Type B pancreatic cell (in vitro differentiated cells): ENCODE measurements at regions not wholly inside any gene's neighbourhood (a gene's known extent, or its start where the extent isn't known, plus 50 kb on each side); places are given as distances from the start of the nearest gene placed in this dataset.

Source experiments
- DNase-seq: peaks from one replicate; pipeline ENCODE4 v3.0.0; 2021; ENCODE audit warnings: mixed read lengths; ENCODE audit not compliant: unreplicated experiment; ENCODE audit errors: extremely low spot score
- H3K27ac Mint-ChIP-seq: 2 replicates; pipeline ENCODE4 v1.8.0; 2021; ENCODE audit warnings: mild to moderate bottlenecking, mixed read lengths
- H3K27me3 Mint-ChIP-seq: 2 replicates; pipeline ENCODE4 v1.8.0; 2021; ENCODE audit warnings: mixed read lengths
- H3K36me3 Mint-ChIP-seq: 2 replicates; pipeline ENCODE4 v1.8.0; 2021; ENCODE audit warnings: mixed read lengths
- H3K4me1 Mint-ChIP-seq: one replicate; pipeline ENCODE4 v1.8.0; 2021; ENCODE audit warnings: mixed read lengths; ENCODE audit not compliant: unreplicated experiment
- H3K4me3 Mint-ChIP-seq: 2 replicates; pipeline ENCODE4 v1.8.0; 2021; ENCODE audit warnings: mild to moderate bottlenecking, mixed read lengths
- H3K9me3 Mint-ChIP-seq: 2 replicates; pipeline ENCODE4 v1.8.0; 2021; ENCODE audit warnings: mixed read lengths
- TF ChIP-seq, protein P1 (sequence below): fragments of 200-600 bp; sonication (generic); conservative IDR thresholded peaks from 2 replicates; pipeline ENCODE4 v1.5.0; 2021; ENCODE audit warnings: antibody characterized with exemption, mild to moderate bottlenecking

GRCh38 chr1:239757716-239758115 lies 334.0 kb upstream of the FMN2 start:
- Mint-ChIP-seq H3K36me3 (no peaks in the 10 kb centered on the region), H3K27me3 (peaks cover 11% of the 10 kb centered on the region), H3K4me1 (no peaks in the 10 kb centered on the region), H3K4me3 (no peak overlapping the region), H3K27ac (no peak overlapping the region), H3K9me3 (peaks cover 5% of the 10 kb centered on the region)
- TF ChIP-seq, protein P1, sequence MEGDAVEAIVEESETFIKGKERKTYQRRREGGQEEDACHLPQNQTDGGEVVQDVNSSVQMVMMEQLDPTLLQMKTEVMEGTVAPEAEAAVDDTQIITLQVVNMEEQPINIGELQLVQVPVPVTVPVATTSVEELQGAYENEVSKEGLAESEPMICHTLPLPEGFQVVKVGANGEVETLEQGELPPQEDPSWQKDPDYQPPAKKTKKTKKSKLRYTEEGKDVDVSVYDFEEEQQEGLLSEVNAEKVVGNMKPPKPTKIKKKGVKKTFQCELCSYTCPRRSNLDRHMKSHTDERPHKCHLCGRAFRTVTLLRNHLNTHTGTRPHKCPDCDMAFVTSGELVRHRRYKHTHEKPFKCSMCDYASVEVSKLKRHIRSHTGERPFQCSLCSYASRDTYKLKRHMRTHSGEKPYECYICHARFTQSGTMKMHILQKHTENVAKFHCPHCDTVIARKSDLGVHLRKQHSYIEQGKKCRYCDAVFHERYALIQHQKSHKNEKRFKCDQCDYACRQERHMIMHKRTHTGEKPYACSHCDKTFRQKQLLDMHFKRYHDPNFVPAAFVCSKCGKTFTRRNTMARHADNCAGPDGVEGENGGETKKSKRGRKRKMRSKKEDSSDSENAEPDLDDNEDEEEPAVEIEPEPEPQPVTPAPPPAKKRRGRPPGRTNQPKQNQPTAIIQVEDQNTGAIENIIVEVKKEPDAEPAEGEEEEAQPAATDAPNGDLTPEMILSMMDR: no peak
- DNase-seq: no peak

- TF ChIP-seq, protein P1: no peak
- H3K9me3 Mint-ChIP-seq: no peaks in the 10 kb centered on the region
- H3K36me3 Mint-ChIP-seq: no peaks in the 10 kb centered on the region
- no peak for DNase-seq
- no peak overlapping the region for H3K4me3 Mint-ChIP-seq
- no peaks in the 10 kb centered on the region for H3K4me1 Mint-ChIP-seq
- H3K27me3 Mint-ChIP-seq: peaks cover 8% of the 10 kb centered on the region
- no peak overlapping the region for H3K27ac Mint-ChIP-seq
Observed at GRCh38 chr1:239758756-239759155, 332.9 kb upstream of the FMN2 start.

GRCh38 chr1:239761509-239761908 lies 330.2 kb upstream of the FMN2 start:
- H3K27me3 Mint-ChIP-seq: peaks cover 13% of the 10 kb centered on the region
- no peaks in the 10 kb centered on the region for H3K4me1 Mint-ChIP-seq

DNA sequence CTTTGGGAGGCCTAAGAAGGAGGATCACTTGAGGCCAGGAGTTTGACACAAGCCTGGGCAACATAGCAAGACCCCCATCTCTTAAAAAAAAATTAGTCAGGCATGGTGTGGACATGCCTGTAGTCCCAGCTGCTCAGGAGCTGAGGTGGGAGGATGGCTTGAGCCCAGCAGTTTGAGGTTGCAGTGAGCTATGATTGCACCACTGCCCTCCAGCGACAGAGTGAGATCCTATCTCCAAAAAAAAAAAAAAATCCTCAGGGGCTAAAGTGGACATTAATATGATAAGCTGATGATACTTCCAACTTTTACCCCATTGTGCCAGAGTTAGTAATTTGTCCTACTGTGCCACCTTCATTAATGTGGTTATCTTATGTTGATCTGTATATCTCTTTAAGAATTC lies 327.8 kb upstream of the FMN2 start:
- Mint-ChIP-seq H3K27me3 (peaks cover 13% of the 10 kb centered on the region), H3K4me1 (peaks cover 7% of the 10 kb centered on the region), H3K9me3 (no peaks in the 10 kb centered on the region), H3K36me3 (no peaks in the 10 kb centered on the region), H3K4me3 (no peak overlapping the region), H3K27ac (no peak overlapping the region)
- no peak for DNase-seq
- TF ChIP-seq, protein P1: no peak

More at GRCh38 chr1:239761509-239761908, 330.2 kb upstream of the FMN2 start:
- H3K9me3 Mint-ChIP-seq: no peaks in the 10 kb centered on the region
- DNase-seq: no peak
- no peaks in the 10 kb centered on the region for H3K36me3 Mint-ChIP-seq
- TF ChIP-seq, protein P1: no peak
- H3K4me3 Mint-ChIP-seq: no peak overlapping the region
- no peak overlapping the region for H3K27ac Mint-ChIP-seq

DNA sequence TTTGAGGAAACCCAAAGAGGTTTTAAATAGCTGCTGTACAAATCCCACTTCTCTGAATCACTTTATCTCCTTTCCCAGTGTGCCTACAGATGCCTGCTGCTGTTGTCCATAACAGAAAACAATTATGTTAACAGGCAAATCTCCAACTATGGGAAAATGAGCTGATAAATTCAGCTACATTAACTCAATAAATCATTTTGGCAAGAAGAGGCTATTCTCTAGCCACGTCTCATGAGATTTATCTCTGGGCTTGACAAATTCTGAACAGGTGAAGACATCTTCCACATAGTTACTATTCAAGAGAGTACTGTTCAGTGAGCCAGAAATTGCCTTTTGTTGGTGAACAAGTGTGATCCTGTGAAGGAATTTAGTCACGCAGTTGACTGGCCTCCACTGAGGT lies 327.1 kb upstream of the FMN2 start:
- Mint-ChIP-seq H3K27ac (no peak overlapping the region), H3K27me3 (peaks cover 13% of the 10 kb centered on the region), H3K9me3 (no peaks in the 10 kb centered on the region), H3K4me1 (peaks cover 7% of the 10 kb centered on the region), H3K36me3 (no peaks in the 10 kb centered on the region), H3K4me3 (no peak overlapping the region)
- DNase-seq: no peak
- TF ChIP-seq, protein P1: no peak

DNA sequence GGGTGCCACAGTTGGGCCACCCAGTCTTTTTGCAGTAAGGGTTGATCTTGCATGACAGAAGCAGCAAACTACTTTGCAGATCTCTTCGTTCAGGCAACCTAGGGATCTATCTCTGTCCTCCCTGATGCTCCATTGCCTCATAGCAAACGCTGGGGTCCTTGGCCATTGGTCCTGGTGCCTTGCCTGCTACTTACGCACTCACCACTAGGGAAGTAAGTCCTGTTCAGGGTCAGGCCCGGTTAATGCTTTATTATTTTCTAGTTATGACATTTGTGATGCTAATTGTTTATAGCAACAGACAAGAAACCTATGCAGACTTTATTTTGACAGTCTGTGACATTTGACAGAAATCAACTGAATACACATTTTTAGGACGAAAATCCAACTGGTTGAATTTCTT lies 326.5 kb upstream of the FMN2 start:
- H3K4me1 Mint-ChIP-seq: peaks cover 7% of the 10 kb centered on the region
- no peak for DNase-seq
- H3K9me3 Mint-ChIP-seq: no peaks in the 10 kb centered on the region
- peaks cover 13% of the 10 kb centered on the region for H3K27me3 Mint-ChIP-seq
- no peak overlapping the region for H3K4me3 Mint-ChIP-seq
- H3K27ac Mint-ChIP-seq: no peak overlapping the region
- TF ChIP-seq, protein P1: peak; percentile 30
- no peaks in the 10 kb centered on the region for H3K36me3 Mint-ChIP-seq
